Calu3 (cell line): ENCODE measurements at regions not wholly inside any gene's neighbourhood (a gene's known extent, or its start where the extent isn't known, plus 50 kb on each side); places are given as distances from the start of the nearest gene placed in this dataset.

Experiments
- BruUV-seq: library from RNA; stranded (reverse); fragments of 400-500 nt; replicated peaks from 2 replicates; lab custom pipeline; 2021; lab: Mats Ljungman, UMichigan
- CTCF ChIA-PET: fragments of 300-600 bp; sonication (Branson Sonifier 250); formaldehyde crosslinking; loops from one replicate; lab custom pipeline; 2022; ENCODE audit warnings: antibody characterized with exemption; lab: Charles Lee
- DNase-seq: peaks from one replicate; pipeline ENCODE4 v3.0.0; 2022
- H3K27ac Mint-ChIP-seq: one replicate; pipeline ENCODE4 v1.8.0; 2022; ENCODE audit warnings: mixed read lengths; ENCODE audit not compliant: unreplicated experiment
- H3K27me3 Mint-ChIP-seq: one replicate; pipeline ENCODE4 v1.8.0; 2022; ENCODE audit warnings: mixed read lengths; ENCODE audit not compliant: unreplicated experiment
- H3K36me3 Mint-ChIP-seq: one replicate; pipeline ENCODE4 v1.8.0; 2022; ENCODE audit warnings: mild to moderate bottlenecking, moderate library complexity, mixed read lengths; ENCODE audit not compliant: insufficient read depth, unreplicated experiment
- H3K4me1 Mint-ChIP-seq: one replicate; pipeline ENCODE4 v1.8.0; 2022; ENCODE audit warnings: mild to moderate bottlenecking, low read depth, mixed read lengths; ENCODE audit not compliant: unreplicated experiment
- H3K4me3 Mint-ChIP-seq: one replicate; pipeline ENCODE4 v1.8.0; 2022; ENCODE audit warnings: mild to moderate bottlenecking, low read depth, moderate library complexity, mixed read lengths; ENCODE audit not compliant: unreplicated experiment
- H3K9me3 Mint-ChIP-seq: one replicate; pipeline ENCODE4 v1.8.0; 2022; ENCODE audit warnings: low read depth, mixed read lengths; ENCODE audit not compliant: unreplicated experiment
- intact Hi-C: fragments of 100-400 bp; cut with micrococcal nuclease; formaldehyde crosslinking; loops from one replicate; pipeline ENCODE4 v1.10.0; 2022; ENCODE audit not compliant: unreplicated experiment
- TF ChIP-seq, protein P1 (sequence below): fragments of 200-600 bp; IDR thresholded peaks from one replicate; pipeline ENCODE4 v1.8.0; 2022; ENCODE audit warnings: antibody characterized with exemption; ENCODE audit not compliant: unreplicated experiment

DNA sequence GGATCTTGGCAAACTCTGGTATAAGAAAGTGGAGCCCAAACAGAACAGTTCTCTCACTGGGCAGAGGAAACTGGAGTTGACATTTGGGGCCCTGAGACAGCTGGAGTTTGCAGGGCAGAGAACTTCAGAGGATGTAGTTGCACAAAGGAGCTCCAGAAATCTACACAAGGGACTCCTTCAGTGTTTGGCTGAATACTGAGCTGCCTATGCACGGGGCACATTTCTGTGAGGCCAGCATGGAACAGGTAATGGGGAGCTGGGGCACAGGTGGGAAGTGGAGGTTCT, 169.3 kb downstream of the ANKRD60 start:
- intact Hi-C loops = no loop called here
- H3K4me3 Mint-ChIP-seq = no peak overlapping the region
- no peak overlapping the region for H3K27ac Mint-ChIP-seq
- no peaks in the 10 kb centered on the region for H3K27me3 Mint-ChIP-seq
- H3K36me3 Mint-ChIP-seq = no peaks in the 10 kb centered on the region
- no peak for DNase-seq
- peaks cover 13% of the 10 kb centered on the region for H3K9me3 Mint-ChIP-seq
- TF ChIP-seq, protein P1, sequence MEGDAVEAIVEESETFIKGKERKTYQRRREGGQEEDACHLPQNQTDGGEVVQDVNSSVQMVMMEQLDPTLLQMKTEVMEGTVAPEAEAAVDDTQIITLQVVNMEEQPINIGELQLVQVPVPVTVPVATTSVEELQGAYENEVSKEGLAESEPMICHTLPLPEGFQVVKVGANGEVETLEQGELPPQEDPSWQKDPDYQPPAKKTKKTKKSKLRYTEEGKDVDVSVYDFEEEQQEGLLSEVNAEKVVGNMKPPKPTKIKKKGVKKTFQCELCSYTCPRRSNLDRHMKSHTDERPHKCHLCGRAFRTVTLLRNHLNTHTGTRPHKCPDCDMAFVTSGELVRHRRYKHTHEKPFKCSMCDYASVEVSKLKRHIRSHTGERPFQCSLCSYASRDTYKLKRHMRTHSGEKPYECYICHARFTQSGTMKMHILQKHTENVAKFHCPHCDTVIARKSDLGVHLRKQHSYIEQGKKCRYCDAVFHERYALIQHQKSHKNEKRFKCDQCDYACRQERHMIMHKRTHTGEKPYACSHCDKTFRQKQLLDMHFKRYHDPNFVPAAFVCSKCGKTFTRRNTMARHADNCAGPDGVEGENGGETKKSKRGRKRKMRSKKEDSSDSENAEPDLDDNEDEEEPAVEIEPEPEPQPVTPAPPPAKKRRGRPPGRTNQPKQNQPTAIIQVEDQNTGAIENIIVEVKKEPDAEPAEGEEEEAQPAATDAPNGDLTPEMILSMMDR = no peak
- no peaks in the 10 kb centered on the region for H3K4me1 Mint-ChIP-seq
- CTCF ChIA-PET = interaction anchor here (1.0 to 1.3 kb wide), 2 partner anchors 12 to 17 kb away, joined by 3 read pairs; no protein-coding TSS in a partner anchor
- BruUV-seq = no TSS peak

DNA sequence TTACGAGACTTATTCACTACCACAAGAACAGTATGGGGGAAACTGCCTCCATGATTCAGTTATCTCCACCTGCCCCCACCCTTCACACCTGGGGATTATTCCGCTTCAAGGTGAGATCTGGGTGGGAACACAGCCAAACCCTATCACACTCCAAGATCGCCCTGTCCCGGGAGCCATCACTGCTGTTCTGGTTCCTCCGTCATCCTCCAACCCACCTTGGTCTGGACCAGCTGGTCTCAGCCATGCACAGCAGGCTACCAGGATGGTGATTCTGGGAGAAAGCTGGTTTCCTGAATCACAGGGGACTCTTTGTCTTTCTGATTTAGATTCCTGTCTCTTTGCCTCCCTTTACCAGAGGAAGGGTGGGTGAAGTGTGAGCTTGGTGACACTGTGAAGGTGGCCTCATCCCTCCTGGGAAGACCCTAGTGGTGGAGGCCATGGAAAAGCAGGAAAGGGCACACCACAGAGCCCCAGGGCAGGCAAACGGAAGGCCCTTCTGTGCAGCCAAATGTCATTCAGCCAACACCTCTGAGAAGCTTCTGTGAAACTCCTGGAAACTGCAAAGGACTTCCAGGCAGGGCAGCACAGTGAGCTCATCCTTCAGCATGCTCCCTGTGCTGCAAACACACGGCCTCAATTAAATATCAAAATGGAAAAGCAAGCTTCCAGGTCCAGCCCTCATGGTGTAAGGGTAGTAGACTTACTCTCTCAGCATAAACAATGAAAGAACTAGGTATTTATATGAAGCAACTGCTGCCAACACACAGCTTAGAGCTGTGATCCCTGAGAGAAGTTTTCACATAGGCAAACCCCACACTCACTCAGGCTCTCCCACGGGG, 169.8 kb downstream of the ANKRD60 start:
- no peak overlapping the region for H3K4me3 Mint-ChIP-seq
- H3K27ac Mint-ChIP-seq = peak overlapping the region; percentile 21
- TF ChIP-seq, protein P1 = no peak
- no TSS peak for BruUV-seq
- no peak for DNase-seq
- no peaks in the 10 kb centered on the region for H3K4me1 Mint-ChIP-seq
- no peaks in the 10 kb centered on the region for H3K36me3 Mint-ChIP-seq
- H3K9me3 Mint-ChIP-seq = peaks cover 13% of the 10 kb centered on the region
- CTCF ChIA-PET = interaction anchor here (1.3 kb wide), 1 partner anchor 16 kb away, joined by 3 read pairs; no protein-coding TSS in a partner anchor
- intact Hi-C loops = no loop called here
- H3K27me3 Mint-ChIP-seq = no peaks in the 10 kb centered on the region

DNA sequence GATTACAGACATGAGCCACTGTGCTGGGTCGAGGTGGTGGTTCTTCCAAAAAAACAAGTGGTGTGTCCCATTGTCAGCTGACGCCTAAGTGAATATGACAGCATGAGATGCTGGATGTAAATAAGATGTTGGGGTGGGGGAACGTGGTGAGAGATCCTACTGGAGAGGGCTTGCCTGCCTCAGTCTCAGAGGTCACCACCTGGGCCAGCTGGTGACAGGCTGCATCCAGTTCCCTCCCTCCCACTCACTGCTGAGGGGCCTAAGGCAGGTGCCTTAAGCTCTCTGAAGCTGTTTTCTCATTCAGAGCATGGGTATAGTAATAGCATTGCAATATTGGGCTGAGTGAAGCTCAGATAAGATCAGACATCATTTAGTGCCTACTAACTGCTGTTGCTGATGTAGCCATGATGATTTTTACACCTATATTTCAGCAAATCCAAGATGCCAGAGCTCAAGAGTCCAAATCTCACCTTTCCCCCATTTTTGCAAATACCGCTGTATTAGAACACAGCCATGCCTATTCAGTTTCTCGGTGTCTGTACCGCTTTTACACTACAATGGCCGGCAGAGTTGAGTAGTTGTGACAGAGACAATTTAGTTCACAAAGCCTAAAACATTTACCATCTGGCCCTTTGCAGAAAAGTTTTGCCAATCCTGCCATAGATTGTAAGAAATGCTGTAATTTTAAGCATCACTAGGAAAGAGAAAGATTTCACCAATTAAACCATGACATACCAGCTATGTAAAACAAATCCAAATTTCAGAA, 171.3 kb downstream of the ANKRD60 start:
- H3K27me3 Mint-ChIP-seq = no peaks in the 10 kb centered on the region
- no peak for DNase-seq
- CTCF ChIA-PET = interaction anchor here (0.7 kb wide), 1 partner anchor 10 kb away, joined by 3 read pairs; no protein-coding TSS in a partner anchor
- no peaks in the 10 kb centered on the region for H3K36me3 Mint-ChIP-seq
- no peaks in the 10 kb centered on the region for H3K4me1 Mint-ChIP-seq
- intact Hi-C loops = no loop called here
- no TSS peak for BruUV-seq
- TF ChIP-seq, protein P1 = no peak
- peaks cover 6% of the 10 kb centered on the region for H3K9me3 Mint-ChIP-seq
- H3K4me3 Mint-ChIP-seq = no peak overlapping the region
- H3K27ac Mint-ChIP-seq = no peak overlapping the region

DNA sequence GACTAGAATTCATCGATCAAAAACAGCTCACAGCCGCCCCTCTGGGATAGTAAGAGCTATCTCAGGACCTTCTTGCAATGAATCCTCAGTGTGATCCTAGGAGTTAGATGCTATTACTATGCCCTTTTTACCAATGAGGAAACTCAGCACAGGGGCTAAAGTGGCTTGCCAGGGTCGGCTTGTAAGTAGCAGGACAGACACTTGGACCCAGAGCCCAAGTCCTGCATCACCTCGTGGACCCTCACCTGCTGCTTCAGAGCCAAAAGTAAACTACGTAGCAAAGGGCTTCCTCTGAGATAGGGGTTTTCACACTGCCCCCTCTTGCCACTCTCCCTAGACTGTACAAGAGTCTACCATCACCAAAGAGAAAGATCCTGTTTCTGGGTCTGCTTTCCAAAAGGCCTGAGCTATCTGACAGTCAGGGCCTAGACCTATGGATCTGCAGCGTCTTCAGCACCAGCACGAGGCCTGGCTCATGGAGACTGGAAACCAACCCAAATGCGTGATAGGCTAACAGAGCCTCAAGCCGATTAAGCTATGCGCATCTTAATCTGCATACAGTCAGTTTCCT, 172.3 kb downstream of the ANKRD60 start:
- Mint-ChIP-seq H3K27me3 (no peaks in the 10 kb centered on the region), H3K4me3 (no peak overlapping the region), H3K4me1 (no peaks in the 10 kb centered on the region), H3K9me3 (peaks cover 3% of the 10 kb centered on the region), H3K36me3 (no peaks in the 10 kb centered on the region), H3K27ac (no peak overlapping the region)
- TF ChIP-seq, protein P1 = no peak
- no TSS peak for BruUV-seq
- CTCF ChIA-PET = interaction anchor here (0.6 kb wide), 1 partner anchor 124 kb away, joined by 3 read pairs; no protein-coding TSS in a partner anchor
- no peak for DNase-seq
- intact Hi-C loops = no loop called here
